ENCODE measurements at regions not wholly inside any gene's neighbourhood (a gene's known extent, or its start where the extent isn't known, plus 50 kb on each side); places are given as distances from the start of the nearest gene placed in this dataset.
A peak's percentile ranks its signal among the peaks of the same experiment; 100 is the strongest.

GRCh38 chr11:92881940-92882450, 87.5 kb upstream of the MTNR1B start:
- no peak for TF ChIP-seq CTCF (IDR thresholded peaks at IDR 0.05)

GRCh38 chr11:92882828-92883611, 86.4 kb upstream of the MTNR1B start:
- Histone ChIP-seq H3K4me3 (no peak overlapping the region), H3K9me3 (no peaks in the 10 kb centered on the region), H3K4me1 (no peaks in the 10 kb centered on the region), H3K27ac (no peak overlapping the region), H3K36me3 (no peaks in the 10 kb centered on the region), H3K27me3 (no peaks in the 10 kb centered on the region)
- no peak for TF ChIP-seq CTCF (IDR thresholded peaks at IDR 0.05)
- no peak for DNase-seq (ENCODE audit: low spot score)

More at GRCh38 chr11:92881940-92882450, 87.5 kb upstream of the MTNR1B start:
- Histone ChIP-seq H3K4me1 (no peaks in the 10 kb centered on the region), H3K27me3 (no peaks in the 10 kb centered on the region), H3K27ac (no peak overlapping the region), H3K36me3 (no peaks in the 10 kb centered on the region), H3K9me3 (no peaks in the 10 kb centered on the region), H3K4me3 (no peak overlapping the region)
- DNase-seq (ENCODE audit: low spot score) = no peak

GRCh38 chr11:92885600-92885999, 83.9 kb upstream of the MTNR1B start:
- Histone ChIP-seq H3K27ac (no peak overlapping the region), H3K27me3 (no peaks in the 10 kb centered on the region), H3K9me3 (no peaks in the 10 kb centered on the region), H3K36me3 (no peaks in the 10 kb centered on the region), H3K4me3 (no peak overlapping the region), H3K4me1 (no peaks in the 10 kb centered on the region)
- DNase-seq (ENCODE audit: low spot score) = no peak
- no peak for TF ChIP-seq CTCF (IDR thresholded peaks at IDR 0.05)

GRCh38 chr11:92886243-92886905, 83.1 kb upstream of the MTNR1B start:
- peak; percentile 34 to 70 for TF ChIP-seq CTCF (IDR thresholded peaks at IDR 0.05)
- no peaks in the 10 kb centered on the region for H3K27me3 ChIP-seq
- H3K36me3 ChIP-seq = no peaks in the 10 kb centered on the region
- no peak for DNase-seq (ENCODE audit: low spot score)
- H3K27ac ChIP-seq = no peak overlapping the region
- no peaks in the 10 kb centered on the region for H3K4me1 ChIP-seq
- H3K4me3 ChIP-seq = no peak overlapping the region
- no peaks in the 10 kb centered on the region for H3K9me3 ChIP-seq

GRCh38 chr11:92888696-92889095, 80.8 kb upstream of the MTNR1B start:
- H3K27me3 ChIP-seq = no peaks in the 10 kb centered on the region
- H3K4me3 ChIP-seq = no peak overlapping the region
- H3K27ac ChIP-seq = no peak overlapping the region
- H3K4me1 ChIP-seq = no peaks in the 10 kb centered on the region
- no peak for TF ChIP-seq CTCF (IDR thresholded peaks at IDR 0.05)
- DNase-seq (ENCODE audit: low spot score) = no peak
- H3K9me3 ChIP-seq = no peaks in the 10 kb centered on the region
- no peaks in the 10 kb centered on the region for H3K36me3 ChIP-seq

Measured in right atrium auricular region (tissue), 2 donors.